Stimulated activated CD4-positive, alpha-beta T cell treated with anti-CD3 and anti-CD28 coated beads, Interleukin-15, amount 100 ng/mL, for 48 hours (primary cell): ENCODE measurements at regions not wholly inside any gene's neighbourhood (a gene's known extent, or its start where the extent isn't known, plus 50 kb on each side); places are given as distances from the start of the nearest gene placed in this dataset.
"Not testable (repeated sequence)": the region's sequence is repeated elsewhere in the genome, so short reads cannot be mapped to it uniquely, and the experiment has no call there.

Experiments used
- DNase-seq, 2 donors: peaks; one replicate each; pipeline ENCODE4 v3.0.0-alpha.2; 2020; ENCODE audit warnings: low read depth in 2 of 2

GRCh38 chr2:37758141-37758601, 86.7 kb upstream of the CDC42EP3 start:
- DNase-seq = not testable (repeated sequence)

- DNase-seq = not testable (repeated sequence)
These were observed 88.5 kb upstream of the CDC42EP3 start for GRCh38 chr2:37759989-37760388.

- no peak for DNase-seq
These were observed 89.0 kb upstream of the CDC42EP3 start for GRCh38 chr2:37760471-37760870.

GRCh38 chr2:37762281-37762680, 90.8 kb upstream of the CDC42EP3 start:
- not testable (repeated sequence) for DNase-seq

GRCh38 chr2:37764739-37765138, 93.3 kb upstream of the CDC42EP3 start:
- no peak for DNase-seq

- no peak for DNase-seq
These were observed 94.7 kb upstream of the CDC42EP3 start for GRCh38 chr2:37766106-37766505.

- no peak for DNase-seq
These were observed 95.6 kb upstream of the CDC42EP3 start for GRCh38 chr2:37767046-37767445.

GRCh38 chr2:37767959-37768925, 96.8 kb upstream of the CDC42EP3 start:
- DNase-seq = no peak

GRCh38 chr2:37769551-37769950, 98.1 kb upstream of the CDC42EP3 start:
- no peak for DNase-seq

GRCh38 chr2:37770797-37771196, 99.4 kb upstream of the CDC42EP3 start:
- DNase-seq = no peak

- DNase-seq = no peak
These were observed 100.2 kb upstream of the CDC42EP3 start for GRCh38 chr2:37771600-37772088.

- no peak for DNase-seq
These were observed 102.1 kb upstream of the CDC42EP3 start for GRCh38 chr2:37773371-37774130.

GRCh38 chr2:37774171-37774944, 102.9 kb upstream of the CDC42EP3 start:
- not testable (repeated sequence) for DNase-seq

- DNase-seq = no peak
These were observed 103.8 kb upstream of the CDC42EP3 start for GRCh38 chr2:37774976-37775907.

- DNase-seq = no peak
These were observed 104.4 kb upstream of the CDC42EP3 start for GRCh38 chr2:37775908-37776250.

- DNase-seq = no peak
These were observed 105.0 kb upstream of the CDC42EP3 start for GRCh38 chr2:37776487-37776886.

GRCh38 chr2:37779139-37779538, 107.7 kb upstream of the CDC42EP3 start:
- no peak for DNase-seq

GRCh38 chr2:37779611-37780386, 108.4 kb upstream of the CDC42EP3 start:
- no peak for DNase-seq

GRCh38 chr2:37780387-37780676, 108.9 kb upstream of the CDC42EP3 start:
- no peak for DNase-seq

GRCh38 chr2:37781028-37781427, 109.6 kb upstream of the CDC42EP3 start:
- DNase-seq = no peak
